HL-60 (cell line): ENCODE measurements at regions not wholly inside any gene's neighbourhood (a gene's known extent, or its start where the extent isn't known, plus 50 kb on each side); places are given as distances from the start of the nearest gene placed in this dataset.

Experiments
- DNase-seq, 2 experiments: peaks; one replicate each; pipeline ENCODE4 v3.0.0-alpha.2; 2010 to 2020; ENCODE audit warnings: low read depth in 1 of 2, low spot score in 1 of 2
- H3K27ac ChIP-seq: fragments of 250-450 bp; sonication (Bioruptor Pico); replicated peaks from 2 replicates; pipeline ENCODE4 v1.5.1; 2020; ENCODE audit warnings: mild to moderate bottlenecking, moderate library complexity
- H3K27me3 ChIP-seq: fragments of 250-450 bp; sonication (Bioruptor Pico); 2 replicates; pipeline ENCODE4 v1.5.1; 2021; ENCODE audit warnings: mild to moderate bottlenecking, moderate library complexity; ENCODE audit not compliant: insufficient read depth, poor library complexity, severe bottlenecking
- H3K4me3 ChIP-seq: replicated peaks from 2 replicates; pipeline ENCODE4 v1.5.1; 2011; ENCODE audit warnings: mild to moderate bottlenecking, control low read depth, low read length; ENCODE audit not compliant: insufficient read depth
- CTCF ChIP-seq: IDR thresholded peaks from one replicate; pipeline ENCODE4 v1.5.1; 2011; ENCODE audit warnings: low read length, control low read depth, inconsistent platforms; ENCODE audit not compliant: insufficient read depth
- GABPA ChIP-seq: IDR thresholded peaks from 2 replicates; pipeline ENCODE4 v1.6.1; 2012; ENCODE audit warnings: low read depth
- POLR2AphosphoS5 ChIP-seq: IDR thresholded peaks from 2 replicates; pipeline ENCODE4 v1.6.1; 2012; ENCODE audit warnings: low read depth
- REST ChIP-seq: IDR thresholded peaks from 2 replicates; pipeline ENCODE4 v1.6.1; 2012; ENCODE audit warnings: low read depth; ENCODE audit not compliant: insufficient replicate concordance
- SPI1 ChIP-seq: IDR thresholded peaks from 2 replicates; pipeline ENCODE4 v1.6.1; 2012; ENCODE audit warnings: low read depth, mild to moderate bottlenecking, borderline replicate concordance

GRCh38 chr4:129926936-129927335 is 831.0 kb downstream of the C4orf33 start:
- no peak for DNase-seq

GRCh38 chr4:129929052-129929451 is 833.1 kb downstream of the C4orf33 start:
- no peak for DNase-seq
- TF ChIP-seq GABPA (no peak), CTCF (no peak), REST (no peak), POLR2AphosphoS5 (no peak), SPI1 (no peak)
- H3K4me3 ChIP-seq, result no peak overlapping the region

More at GRCh38 chr4:129926936-129927335, 831.0 kb downstream of the C4orf33 start:
- H3K27me3 ChIP-seq, result no peaks in the 10 kb centered on the region
- no peak overlapping the region for H3K27ac ChIP-seq
- no peak overlapping the region for H3K4me3 ChIP-seq
- TF ChIP-seq SPI1 (no peak), REST (no peak), CTCF (no peak), POLR2AphosphoS5 (no peak), GABPA (no peak)

GRCh38 chr4:129929984-129930383 is 834.0 kb downstream of the C4orf33 start:
- Histone ChIP-seq H3K27ac (no peak overlapping the region), H3K27me3 (no peaks in the 10 kb centered on the region), H3K4me3 (no peak overlapping the region)
- no peak for DNase-seq
- TF ChIP-seq POLR2AphosphoS5 (no peak), REST (no peak), GABPA (no peak), CTCF (no peak), SPI1 (no peak)

More at GRCh38 chr4:129929052-129929451, 833.1 kb downstream of the C4orf33 start:
- H3K27ac ChIP-seq, result no peak overlapping the region
- H3K27me3 ChIP-seq, result no peaks in the 10 kb centered on the region
